NCI-H1048 (cell line): ENCODE measurements at regions not wholly inside any gene's neighbourhood (a gene's known extent, or its start where the extent isn't known, plus 50 kb on each side); places are given as distances from the start of the nearest gene placed in this dataset.

Experiments used
- DNase-seq: peaks from one replicate; lab custom pipeline; 2025; lab: John Stamatoyannopoulos, UW

- no peak for DNase-seq
Observed at GRCh38 chr13:59447031-59447430, 716.7 kb downstream of the DIAPH3 start.

- no peak for DNase-seq
Observed at GRCh38 chr13:59447846-59448620, 715.7 kb downstream of the DIAPH3 start.

- DNase-seq, result no peak
Observed at GRCh38 chr13:59449750-59450149, 714.0 kb downstream of the DIAPH3 start.

- DNase-seq, result no peak
Observed at GRCh38 chr13:59450229-59450628, 713.5 kb downstream of the DIAPH3 start.

- DNase-seq, result no peak
Observed at GRCh38 chr13:59451236-59451635, 712.5 kb downstream of the DIAPH3 start.

GRCh38 chr13:59452189-59452890 is 711.4 kb downstream of the DIAPH3 start:
- DNase-seq, result no peak

- DNase-seq, result no peak
Observed at GRCh38 chr13:59458908-59459579, 704.7 kb downstream of the DIAPH3 start.

- DNase-seq, result no peak
Observed at GRCh38 chr13:59459972-59460371, 703.8 kb downstream of the DIAPH3 start.

GRCh38 chr13:59461411-59461810 is 702.3 kb downstream of the DIAPH3 start:
- DNase-seq, result no peak

- no peak for DNase-seq
Observed at GRCh38 chr13:59463023-59463422, 700.7 kb downstream of the DIAPH3 start.

- DNase-seq, result no peak
Observed at GRCh38 chr13:59464926-59465325, 698.8 kb downstream of the DIAPH3 start.

- no peak for DNase-seq
Observed at GRCh38 chr13:59468396-59468795, 695.3 kb downstream of the DIAPH3 start.

- no peak for DNase-seq
Observed at GRCh38 chr13:59471106-59471505, 692.6 kb downstream of the DIAPH3 start.

GRCh38 chr13:59472134-59472533 is 691.6 kb downstream of the DIAPH3 start:
- no peak for DNase-seq

- DNase-seq, result no peak
Observed at GRCh38 chr13:59474696-59475095, 689.0 kb downstream of the DIAPH3 start.

GRCh38 chr13:59475911-59476310 is 687.8 kb downstream of the DIAPH3 start:
- DNase-seq, result no peak

- no peak for DNase-seq
Observed at GRCh38 chr13:59476366-59476765, 687.4 kb downstream of the DIAPH3 start.

- no peak for DNase-seq
Observed at GRCh38 chr13:59477011-59477410, 686.7 kb downstream of the DIAPH3 start.

- no peak for DNase-seq
Observed at GRCh38 chr13:59478908-59479307, 684.8 kb downstream of the DIAPH3 start.

- no peak for DNase-seq
Observed at GRCh38 chr13:59479629-59480028, 684.1 kb downstream of the DIAPH3 start.

GRCh38 chr13:59480396-59481259 is 683.1 kb downstream of the DIAPH3 start:
- no peak for DNase-seq
